MCF 10A (cell line): ENCODE measurements at regions not wholly inside any gene's neighbourhood (a gene's known extent, or its start where the extent isn't known, plus 50 kb on each side); places are given as distances from the start of the nearest gene placed in this dataset.

Source experiments
- BruUV-seq: library from RNA; stranded (reverse); fragments of 400-500 nt; replicated peaks from 2 replicates; lab custom pipeline; 2021; lab: Mats Ljungman, UMichigan
- CTCF ChIA-PET: fragments of 300-600 bp; sonication (Branson Sonifier 250); formaldehyde crosslinking; extraction: SDS; loops from one replicate; lab custom pipeline; 2021; ENCODE audit warnings: antibody characterized with exemption, inconsistent platforms; lab: Yijun Ruan, JAX
- POLR2A ChIA-PET: fragments of 300-600, 350-650 bp; sonication (Branson Sonifier 250); formaldehyde crosslinking; extraction: SDS; loops from one replicate; lab custom pipeline; 2020; ENCODE audit warnings: antibody characterized with exemption, inconsistent platforms; lab: Yijun Ruan, JAX
- DNase-seq: peaks from one replicate; pipeline ENCODE4 v3.0.0-alpha.2; 2018; ENCODE audit not compliant: unreplicated experiment
- H3K27ac Mint-ChIP-seq: one replicate; pipeline ENCODE4 v1.8.0; 2022; ENCODE audit warnings: mild to moderate bottlenecking, low read depth, mixed read lengths; ENCODE audit not compliant: unreplicated experiment
- H3K27me3 Mint-ChIP-seq: one replicate; pipeline ENCODE4 v1.8.0; 2022; ENCODE audit warnings: mixed read lengths; ENCODE audit not compliant: insufficient read depth, unreplicated experiment
- H3K36me3 Mint-ChIP-seq: one replicate; pipeline ENCODE4 v1.8.0; 2022; ENCODE audit warnings: mild to moderate bottlenecking, moderate library complexity, mixed read lengths; ENCODE audit not compliant: insufficient read depth, unreplicated experiment
- H3K4me1 Mint-ChIP-seq: one replicate; pipeline ENCODE4 v1.8.0; 2022; ENCODE audit warnings: mixed read lengths; ENCODE audit not compliant: insufficient read depth, unreplicated experiment
- H3K4me3 Mint-ChIP-seq: one replicate; pipeline ENCODE4 v1.8.0; 2022; ENCODE audit warnings: mild to moderate bottlenecking, moderate library complexity, mixed read lengths; ENCODE audit not compliant: unreplicated experiment
- H3K9me3 Mint-ChIP-seq: one replicate; pipeline ENCODE4 v1.8.0; 2022; ENCODE audit warnings: mixed read lengths; ENCODE audit not compliant: unreplicated experiment
- intact Hi-C: fragments of 100-400 bp; cut with micrococcal nuclease; formaldehyde crosslinking; loops from 2 replicates; pipeline ENCODE4 v1.14.1; 2022
- TF ChIP-seq, protein P1 (sequence below): fragments of 200-600 bp; IDR thresholded peaks from one replicate; pipeline ENCODE4 v1.8.0; 2022; ENCODE audit warnings: antibody characterized with exemption, mild to moderate bottlenecking; ENCODE audit not compliant: unreplicated experiment

DNA sequence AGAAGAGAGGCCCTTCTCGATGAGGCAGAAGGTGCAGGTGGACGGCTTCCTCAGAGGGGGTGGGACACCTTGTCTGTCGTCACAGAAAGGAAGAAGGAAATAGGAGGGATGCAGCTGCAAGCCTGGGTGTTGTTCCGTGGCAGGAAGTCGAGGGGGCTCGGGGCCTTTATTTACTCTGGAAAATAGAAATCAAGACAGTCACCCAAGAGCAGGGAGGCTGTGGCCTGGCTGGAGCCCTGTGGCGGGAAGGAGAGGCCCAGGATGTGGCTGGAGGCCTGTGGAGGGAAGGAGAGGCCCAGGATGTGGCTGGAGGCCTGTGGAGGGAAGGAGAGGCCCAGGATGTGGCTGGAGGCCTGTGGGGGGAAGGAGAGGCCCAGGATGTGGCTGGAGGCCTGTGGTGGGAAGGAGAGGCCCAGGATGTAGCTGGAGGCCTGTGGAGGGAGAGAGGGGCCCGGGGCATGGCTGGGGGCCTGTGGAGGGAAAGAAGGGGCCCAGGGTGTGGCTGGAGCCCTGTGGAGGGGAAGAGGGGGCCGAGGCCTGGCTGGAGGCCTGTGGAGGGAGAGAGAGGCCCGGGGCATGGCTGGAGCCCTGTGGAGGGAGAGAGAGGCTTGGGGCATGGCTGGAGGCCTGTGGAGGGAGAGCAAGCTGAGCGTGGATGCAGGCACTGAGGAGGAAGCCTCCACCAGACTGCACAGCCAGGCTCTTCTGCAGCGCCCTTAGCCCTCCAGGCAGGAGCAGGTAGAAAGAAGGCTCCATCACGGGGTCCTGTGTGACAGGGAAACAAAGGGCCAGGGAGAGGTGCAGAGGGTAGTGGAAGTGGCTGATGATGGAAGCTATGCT, 97.3 kb upstream of the SFMBT2 start:
- CTCF ChIA-PET = no interaction called here
- intact Hi-C loops = no loop called here
- H3K9me3 Mint-ChIP-seq = peaks cover 9% of the 10 kb centered on the region
- no peaks in the 10 kb centered on the region for H3K36me3 Mint-ChIP-seq
- TF ChIP-seq, protein P1, sequence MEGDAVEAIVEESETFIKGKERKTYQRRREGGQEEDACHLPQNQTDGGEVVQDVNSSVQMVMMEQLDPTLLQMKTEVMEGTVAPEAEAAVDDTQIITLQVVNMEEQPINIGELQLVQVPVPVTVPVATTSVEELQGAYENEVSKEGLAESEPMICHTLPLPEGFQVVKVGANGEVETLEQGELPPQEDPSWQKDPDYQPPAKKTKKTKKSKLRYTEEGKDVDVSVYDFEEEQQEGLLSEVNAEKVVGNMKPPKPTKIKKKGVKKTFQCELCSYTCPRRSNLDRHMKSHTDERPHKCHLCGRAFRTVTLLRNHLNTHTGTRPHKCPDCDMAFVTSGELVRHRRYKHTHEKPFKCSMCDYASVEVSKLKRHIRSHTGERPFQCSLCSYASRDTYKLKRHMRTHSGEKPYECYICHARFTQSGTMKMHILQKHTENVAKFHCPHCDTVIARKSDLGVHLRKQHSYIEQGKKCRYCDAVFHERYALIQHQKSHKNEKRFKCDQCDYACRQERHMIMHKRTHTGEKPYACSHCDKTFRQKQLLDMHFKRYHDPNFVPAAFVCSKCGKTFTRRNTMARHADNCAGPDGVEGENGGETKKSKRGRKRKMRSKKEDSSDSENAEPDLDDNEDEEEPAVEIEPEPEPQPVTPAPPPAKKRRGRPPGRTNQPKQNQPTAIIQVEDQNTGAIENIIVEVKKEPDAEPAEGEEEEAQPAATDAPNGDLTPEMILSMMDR = no peak
- no peak overlapping the region for H3K27ac Mint-ChIP-seq
- POLR2A ChIA-PET = no interaction called here
- H3K27me3 Mint-ChIP-seq = peaks cover 11% of the 10 kb centered on the region
- no peaks in the 10 kb centered on the region for H3K4me1 Mint-ChIP-seq
- DNase-seq = no peak
- BruUV-seq = no TSS peak
- H3K4me3 Mint-ChIP-seq = no peak overlapping the region

DNA sequence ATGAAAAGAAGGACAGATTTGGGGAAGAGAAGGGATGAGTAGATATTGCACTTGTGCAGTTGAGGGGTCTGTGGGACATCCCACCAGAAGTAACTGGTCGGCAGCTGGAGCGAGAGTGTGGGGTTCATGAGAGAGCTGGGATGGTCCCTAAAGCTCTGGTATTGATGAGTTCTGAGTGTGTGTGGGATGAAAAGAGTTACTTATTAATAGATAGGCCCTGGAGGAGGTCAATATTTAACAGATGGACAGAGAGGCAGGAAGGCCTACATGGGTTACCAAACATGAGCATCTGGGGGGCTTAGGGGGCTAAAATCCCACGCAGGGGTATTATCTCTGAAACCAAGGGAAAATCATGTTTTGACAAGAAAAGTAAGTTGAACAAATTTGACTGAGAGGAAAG, 95.7 kb upstream of the SFMBT2 start:
- Mint-ChIP-seq H3K27me3 (peaks cover 20% of the 10 kb centered on the region), H3K27ac (no peak overlapping the region), H3K4me3 (no peak overlapping the region), H3K4me1 (no peaks in the 10 kb centered on the region), H3K9me3 (peaks cover 9% of the 10 kb centered on the region), H3K36me3 (no peaks in the 10 kb centered on the region)
- BruUV-seq = no TSS peak
- CTCF ChIA-PET = no interaction called here
- TF ChIP-seq, protein P1 = no peak
- intact Hi-C loops = no loop called here
- DNase-seq = no peak
- POLR2A ChIA-PET = no interaction called here

DNA sequence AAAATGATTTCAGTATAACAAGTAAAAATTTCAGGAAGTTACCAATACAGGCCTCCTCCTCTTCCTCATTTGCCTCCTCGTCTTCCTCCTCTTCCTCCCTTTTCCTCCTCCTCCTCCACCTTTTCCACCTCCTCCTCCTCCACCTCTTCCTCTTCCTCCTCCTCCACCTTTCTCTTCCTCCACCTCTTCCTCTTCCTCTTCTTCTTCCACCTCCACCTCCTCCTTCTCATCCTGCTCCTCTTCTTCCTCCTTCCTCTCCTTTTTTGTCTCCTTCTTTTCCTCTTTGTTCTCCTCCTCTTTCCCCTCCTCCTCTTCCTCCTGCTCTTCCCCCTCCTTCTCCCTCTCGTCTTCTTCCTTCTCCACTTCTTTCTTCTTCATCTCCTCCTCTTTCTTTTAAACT, 94.4 kb upstream of the SFMBT2 start:
- H3K4me3 Mint-ChIP-seq = no peak overlapping the region
- BruUV-seq = no TSS peak
- no peaks in the 10 kb centered on the region for H3K36me3 Mint-ChIP-seq
- POLR2A ChIA-PET = no interaction called here
- DNase-seq = no peak
- CTCF ChIA-PET = no interaction called here
- TF ChIP-seq, protein P1 = no peak
- H3K4me1 Mint-ChIP-seq = no peaks in the 10 kb centered on the region
- peaks cover 22% of the 10 kb centered on the region for H3K27me3 Mint-ChIP-seq
- intact Hi-C loops = no loop called here
- H3K9me3 Mint-ChIP-seq = peaks cover 8% of the 10 kb centered on the region
- H3K27ac Mint-ChIP-seq = no peak overlapping the region

DNA sequence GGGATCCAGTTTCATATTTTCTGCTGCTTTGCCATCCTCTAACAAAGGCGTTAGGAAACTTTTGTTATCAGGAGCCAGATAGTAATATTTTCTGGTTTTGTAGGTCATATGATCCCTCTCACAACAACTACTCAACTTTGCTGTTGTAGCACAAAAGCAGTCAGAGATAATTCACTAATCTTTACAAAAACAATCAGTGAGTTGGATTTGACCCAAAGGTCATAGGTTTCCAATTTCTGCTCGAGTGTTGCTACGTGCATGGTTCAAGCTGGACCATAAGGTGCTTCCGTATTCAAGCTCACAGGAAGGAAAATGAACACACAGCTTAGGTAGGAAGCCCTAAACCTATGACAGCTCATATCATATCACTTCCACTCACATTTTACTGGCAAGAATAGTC, 92.4 kb upstream of the SFMBT2 start:
- TF ChIP-seq, protein P1 = no peak
- H3K27me3 Mint-ChIP-seq = peaks cover 22% of the 10 kb centered on the region
- H3K9me3 Mint-ChIP-seq = no peaks in the 10 kb centered on the region
- no peaks in the 10 kb centered on the region for H3K4me1 Mint-ChIP-seq
- no peak overlapping the region for H3K4me3 Mint-ChIP-seq
- DNase-seq = no peak
- ChIA-PET POLR2A (no interaction called here), CTCF (no interaction called here)
- BruUV-seq = no TSS peak
- H3K27ac Mint-ChIP-seq = no peak overlapping the region
- H3K36me3 Mint-ChIP-seq = no peaks in the 10 kb centered on the region
- intact Hi-C loops = no loop called here
